Left ventricle myocardium inferior (tissue), 1 donor: ENCODE measurements at regions not wholly inside any gene's neighbourhood (a gene's known extent, or its start where the extent isn't known, plus 50 kb on each side); places are given as distances from the start of the nearest gene placed in this dataset.

Source experiments
- DNase-seq: peaks from one replicate; pipeline ENCODE4 v3.0.0-alpha.2; 2020
- H3K27ac ChIP-seq: fragments of 200-600 bp; replicated peaks from 2 replicates; pipeline ENCODE4 v1.8.0; 2021
- H3K27me3 ChIP-seq: fragments of 200-600 bp; 2 replicates; pipeline ENCODE4 v1.8.0; 2021; ENCODE audit warnings: low read depth
- H3K36me3 ChIP-seq: fragments of 200-600 bp; 2 replicates; pipeline ENCODE4 v1.8.0; 2021
- H3K4me1 ChIP-seq: fragments of 200-600 bp; 2 replicates; pipeline ENCODE4 v1.8.0; 2021
- H3K4me3 ChIP-seq: fragments of 200-600 bp; 2 replicates; pipeline ENCODE4 v1.8.0; 2021; ENCODE audit warnings: mild to moderate bottlenecking, moderate library complexity
- H3K9me3 ChIP-seq: fragments of 200-600 bp; replicated peaks from 2 replicates; pipeline ENCODE4 v1.8.0; 2021
- intact Hi-C: fragments of 100-400 bp; cut with micrococcal nuclease; formaldehyde crosslinking; loops from one replicate; pipeline ENCODE4 v1.11.0; 2022
- TF ChIP-seq, protein P1 (sequence below): fragments of 200-600 bp; IDR thresholded peaks from 2 replicates; pipeline ENCODE4 v1.8.0; 2021; ENCODE audit warnings: antibody characterized with exemption, mild to moderate bottlenecking, borderline replicate concordance
- donor health status: DM: no; HTN: yes; CAD: no; lungs with severe emphysema.

DNA sequence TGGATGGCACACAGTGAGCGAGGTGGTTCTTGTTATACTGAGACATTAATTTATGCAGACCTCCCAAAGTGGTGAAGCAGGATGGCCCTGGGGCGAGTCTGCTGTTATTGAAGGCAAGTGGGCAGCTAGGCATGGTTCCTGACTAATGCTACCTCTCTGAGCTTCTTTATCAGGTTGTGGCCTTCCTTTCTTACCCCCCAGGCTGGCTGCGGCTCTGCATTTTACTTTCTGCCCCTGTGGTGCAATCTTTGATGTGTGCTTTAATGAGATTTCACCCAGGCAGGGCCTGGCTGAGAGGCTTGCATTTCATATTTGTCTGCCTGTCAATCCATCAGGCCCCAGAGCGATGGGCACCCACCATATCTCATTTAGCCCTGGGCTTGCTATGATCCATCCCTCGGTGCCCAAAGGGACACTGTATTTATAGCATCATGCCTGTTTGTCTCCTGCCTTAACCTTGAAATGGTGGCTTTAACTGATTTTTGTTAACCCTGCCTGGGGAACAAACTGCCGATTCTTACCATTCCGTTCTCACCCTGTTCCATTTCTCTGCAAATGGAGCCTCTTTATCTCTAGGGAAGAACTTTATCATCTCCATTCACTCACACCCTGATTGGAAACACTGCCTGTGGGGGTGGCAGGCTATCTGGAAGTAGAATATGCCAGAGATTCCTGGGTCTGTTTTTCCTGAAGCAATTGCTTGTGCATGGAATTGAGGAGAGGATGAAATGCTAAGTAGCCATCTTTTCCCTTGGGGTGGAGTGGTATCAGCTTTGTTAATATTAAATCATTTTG, 316.2 kb upstream of the THSD7B start:
- DNase-seq: no peak
- no peaks in the 10 kb centered on the region for H3K9me3 ChIP-seq
- no peaks in the 10 kb centered on the region for H3K36me3 ChIP-seq
- intact Hi-C loops: no loop called here
- TF ChIP-seq, protein P1, sequence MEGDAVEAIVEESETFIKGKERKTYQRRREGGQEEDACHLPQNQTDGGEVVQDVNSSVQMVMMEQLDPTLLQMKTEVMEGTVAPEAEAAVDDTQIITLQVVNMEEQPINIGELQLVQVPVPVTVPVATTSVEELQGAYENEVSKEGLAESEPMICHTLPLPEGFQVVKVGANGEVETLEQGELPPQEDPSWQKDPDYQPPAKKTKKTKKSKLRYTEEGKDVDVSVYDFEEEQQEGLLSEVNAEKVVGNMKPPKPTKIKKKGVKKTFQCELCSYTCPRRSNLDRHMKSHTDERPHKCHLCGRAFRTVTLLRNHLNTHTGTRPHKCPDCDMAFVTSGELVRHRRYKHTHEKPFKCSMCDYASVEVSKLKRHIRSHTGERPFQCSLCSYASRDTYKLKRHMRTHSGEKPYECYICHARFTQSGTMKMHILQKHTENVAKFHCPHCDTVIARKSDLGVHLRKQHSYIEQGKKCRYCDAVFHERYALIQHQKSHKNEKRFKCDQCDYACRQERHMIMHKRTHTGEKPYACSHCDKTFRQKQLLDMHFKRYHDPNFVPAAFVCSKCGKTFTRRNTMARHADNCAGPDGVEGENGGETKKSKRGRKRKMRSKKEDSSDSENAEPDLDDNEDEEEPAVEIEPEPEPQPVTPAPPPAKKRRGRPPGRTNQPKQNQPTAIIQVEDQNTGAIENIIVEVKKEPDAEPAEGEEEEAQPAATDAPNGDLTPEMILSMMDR: no peak
- H3K27ac ChIP-seq: no peak overlapping the region
- peaks cover 60% of the 10 kb centered on the region for H3K27me3 ChIP-seq
- H3K4me1 ChIP-seq: no peaks in the 10 kb centered on the region
- no peak overlapping the region for H3K4me3 ChIP-seq

DNA sequence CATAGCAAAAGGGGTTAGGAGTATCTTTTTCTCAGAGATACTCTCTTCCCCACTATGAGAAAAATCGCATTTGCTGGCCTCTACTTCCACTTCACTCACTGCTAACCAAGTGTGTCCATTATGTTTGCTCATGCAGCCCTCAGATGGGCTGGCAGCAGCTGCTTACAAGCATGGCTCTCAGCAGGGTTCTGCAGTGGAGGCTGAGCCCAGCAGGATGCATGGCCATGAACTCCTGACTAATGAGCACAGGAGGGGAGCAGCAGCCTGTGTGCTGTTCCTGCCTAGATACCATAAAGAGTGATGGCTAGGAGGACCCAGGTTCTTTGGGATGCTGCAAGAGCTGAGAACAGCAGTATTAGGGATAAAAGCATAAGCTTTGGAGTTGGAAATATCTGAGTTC, 316.9 kb upstream of the THSD7B start:
- TF ChIP-seq, protein P1: no peak
- no peaks in the 10 kb centered on the region for H3K36me3 ChIP-seq
- H3K9me3 ChIP-seq: no peaks in the 10 kb centered on the region
- intact Hi-C loops: no loop called here
- H3K27ac ChIP-seq: no peak overlapping the region
- no peak overlapping the region for H3K4me3 ChIP-seq
- H3K27me3 ChIP-seq: peaks cover 58% of the 10 kb centered on the region
- DNase-seq: no peak
- H3K4me1 ChIP-seq: no peaks in the 10 kb centered on the region

GRCh38 chr2:136444323-136444722, 321.0 kb upstream of the THSD7B start:
- Histone ChIP-seq H3K27me3 (peaks cover 40% of the 10 kb centered on the region), H3K4me1 (no peaks in the 10 kb centered on the region), H3K4me3 (no peak overlapping the region), H3K27ac (no peak overlapping the region), H3K9me3 (no peaks in the 10 kb centered on the region), H3K36me3 (no peaks in the 10 kb centered on the region)
- TF ChIP-seq, protein P1: no peak
- DNase-seq: no peak
- intact Hi-C loops: no loop called here

DNA sequence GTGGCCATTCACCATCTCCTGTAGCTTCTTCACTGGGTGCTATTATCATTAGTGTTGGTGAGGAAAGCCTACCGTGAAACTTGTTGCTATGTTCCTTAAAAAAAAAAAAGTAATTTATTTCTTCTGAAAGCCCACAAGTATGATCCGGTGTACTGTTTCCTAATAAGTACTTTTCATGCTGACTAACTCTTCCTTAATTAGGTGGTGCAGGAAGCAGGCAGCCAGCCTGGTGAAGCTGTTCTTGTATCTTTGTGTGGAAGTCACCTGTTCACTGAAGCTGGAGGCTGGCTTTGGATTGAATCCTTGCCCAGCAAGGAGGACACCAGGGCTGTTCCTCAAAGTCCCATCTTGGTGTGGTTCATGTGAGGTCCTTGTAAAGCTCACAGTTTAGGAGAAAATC, 321.7 kb upstream of the THSD7B start:
- Histone ChIP-seq H3K4me3 (no peak overlapping the region), H3K27me3 (peaks cover 41% of the 10 kb centered on the region), H3K4me1 (no peaks in the 10 kb centered on the region), H3K36me3 (no peaks in the 10 kb centered on the region), H3K27ac (no peak overlapping the region), H3K9me3 (no peaks in the 10 kb centered on the region)
- intact Hi-C loops: no loop called here
- no peak for DNase-seq
- TF ChIP-seq, protein P1: no peak

GRCh38 chr2:136441979-136442714, 323.2 kb upstream of the THSD7B start:
- TF ChIP-seq, protein P1: no peak
- intact Hi-C loops: no loop called here

More at GRCh38 chr2:136441979-136442714, 323.2 kb upstream of the THSD7B start:
- no peak for DNase-seq
- Histone ChIP-seq H3K4me1 (no peaks in the 10 kb centered on the region), H3K27me3 (peaks cover 37% of the 10 kb centered on the region), H3K36me3 (no peaks in the 10 kb centered on the region), H3K4me3 (no peak overlapping the region), H3K9me3 (no peaks in the 10 kb centered on the region), H3K27ac (no peak overlapping the region)
